Right cardiac atrium (tissue), 5 donors: ENCODE measurements at regions not wholly inside any gene's neighbourhood (a gene's known extent, or its start where the extent isn't known, plus 50 kb on each side); places are given as distances from the start of the nearest gene placed in this dataset.

Experiments
- ATAC-seq, 2 donors: fragments of 200-7000 bp; cut with Tn5 transposase; one replicate each; pipeline versions ENCODE4 v1.8.0 to v1.9.1; 2020; ENCODE audit warnings: moderate library complexity in 2 of 2, mild to moderate bottlenecking in 1 of 2
- DNase-seq, 3 donors: peaks; one replicate each; pipeline ENCODE4 v3.0.0-alpha.2; 2020
- H3K27ac ChIP-seq: one replicate; pipeline ENCODE4 v1.5.1; 2013; ENCODE audit warnings: mild to moderate bottlenecking, low read length, control low read depth, moderate library complexity
- H3K27me3 ChIP-seq: one replicate; pipeline ENCODE4 v1.6.1; 2013; ENCODE audit not compliant: control insufficient read depth, insufficient read depth
- H3K4me1 ChIP-seq: one replicate; pipeline ENCODE4 v1.6.1; 2013; ENCODE audit warnings: low read length; ENCODE audit not compliant: control insufficient read depth, insufficient read depth
- H3K4me3 ChIP-seq: one replicate; pipeline ENCODE4 v1.5.1; 2013; ENCODE audit warnings: low read length, control low read depth
- H3K9me3 ChIP-seq: one replicate; pipeline ENCODE4 v1.6.1; 2013; ENCODE audit warnings: low read length; ENCODE audit not compliant: control insufficient read depth
- WGBS: extraction: QIAGEN DNeasy Blood & Tissue Kit; methylation state at CpG from one replicate; pipeline ENCODE4 v1.1.7; 2013; 5-methylcytosine and 5-hydroxymethylcytosine counted together
- intact Hi-C, 4 donors: fragments of 100-400 bp; cut with DNase I; formaldehyde crosslinking; loops; one replicate each; pipeline versions ENCODE4 v1.11.0 to v1.14.0; 2022 to 2023
- donor health status: healthy with polysubstance abuse.
- donor health status: DM: no; HTN: yes; CAD: no.
- donor health status: DM: no; HTN: no; CAD: no.
- donor health status: DM: no; HTN: yes; CAD: no; lungs with severe emphysema.
- donor health status: DM: yes; HTN: yes; CAD: no.

DNA sequence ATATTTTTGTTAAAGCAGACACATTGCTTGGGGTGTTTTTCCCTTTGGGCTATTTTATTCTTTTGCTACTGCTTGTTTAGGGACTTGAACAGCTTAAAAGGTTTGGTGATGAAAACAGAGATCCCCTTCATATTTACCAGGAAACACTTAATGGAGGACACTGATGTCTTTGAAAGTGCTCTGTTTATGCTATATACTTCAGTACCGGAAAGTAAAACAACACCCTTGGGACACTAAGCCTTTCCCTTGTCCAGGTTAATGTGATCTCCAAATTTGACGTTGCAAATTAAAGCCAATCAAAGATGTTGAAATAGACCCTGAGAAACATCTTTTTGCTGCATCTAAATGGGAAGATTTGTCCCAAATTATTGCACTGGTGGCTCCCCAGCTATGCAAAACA, 564.6 kb upstream of the PKDCC start:
- intact Hi-C loops = no loop called here
- ATAC-seq = no peak

DNA sequence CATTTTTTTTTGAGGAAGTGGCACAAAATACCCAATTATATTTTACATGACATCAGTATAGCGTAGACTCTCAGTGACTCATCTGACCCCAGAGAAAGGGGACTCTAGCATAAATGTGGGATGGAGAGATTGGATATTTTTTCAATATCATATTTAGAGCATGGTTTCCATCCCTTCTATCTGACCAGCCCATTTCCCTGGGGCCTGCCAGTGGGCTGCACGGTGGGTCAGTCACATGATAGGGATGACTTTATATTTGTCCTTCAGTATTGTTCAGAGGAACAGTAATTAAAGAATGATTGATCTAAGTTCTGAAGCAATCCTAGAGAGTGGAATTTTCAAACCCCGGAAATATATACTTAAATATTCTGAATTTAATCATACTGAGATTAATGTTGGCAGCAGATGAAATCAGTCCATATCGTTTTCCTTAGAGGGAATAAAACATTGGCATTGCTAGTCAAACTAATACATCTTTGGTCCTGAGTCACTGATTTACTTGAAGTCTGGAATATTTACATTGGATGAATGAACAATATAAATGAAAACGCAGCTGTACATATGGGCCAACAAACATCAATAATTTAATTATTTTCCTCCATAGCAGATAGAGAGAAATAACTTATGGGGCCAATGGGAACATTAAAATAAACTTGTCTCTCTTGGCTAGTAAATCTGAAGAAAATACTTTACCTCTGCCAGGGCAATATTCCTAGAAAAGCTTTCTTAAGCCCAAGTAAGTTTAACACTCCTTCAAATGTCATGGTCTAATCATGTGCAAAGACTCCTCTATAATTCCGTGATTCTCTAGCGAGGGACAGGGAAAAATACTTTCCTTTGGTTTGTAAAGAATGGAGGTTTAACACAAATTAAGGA, 563.6 kb upstream of the PKDCC start:
- Histone ChIP-seq H3K4me3 (no peak overlapping the region), H3K9me3 (no peaks in the 10 kb centered on the region), H3K4me1 (no peaks in the 10 kb centered on the region), H3K27me3 (no peaks in the 10 kb centered on the region), H3K27ac (no peak overlapping the region)
- DNase-seq (peak in 1 of 3 donors; percentile 33), ATAC-seq (no peak)
- intact Hi-C loops = no loop called here
- WGBS = 58% methylated on average over 7 of the region's 7 CpGs

More for the DNA sequence above, 564.6 kb upstream of the PKDCC start:
- H3K4me3 ChIP-seq = no peak overlapping the region
- WGBS = 47% methylated on average over 2 of the region's 2 CpGs
- H3K4me1 ChIP-seq = no peaks in the 10 kb centered on the region
- no peaks in the 10 kb centered on the region for H3K27me3 ChIP-seq
- no peak overlapping the region for H3K27ac ChIP-seq
- no peaks in the 10 kb centered on the region for H3K9me3 ChIP-seq
- DNase-seq = no peak

DNA sequence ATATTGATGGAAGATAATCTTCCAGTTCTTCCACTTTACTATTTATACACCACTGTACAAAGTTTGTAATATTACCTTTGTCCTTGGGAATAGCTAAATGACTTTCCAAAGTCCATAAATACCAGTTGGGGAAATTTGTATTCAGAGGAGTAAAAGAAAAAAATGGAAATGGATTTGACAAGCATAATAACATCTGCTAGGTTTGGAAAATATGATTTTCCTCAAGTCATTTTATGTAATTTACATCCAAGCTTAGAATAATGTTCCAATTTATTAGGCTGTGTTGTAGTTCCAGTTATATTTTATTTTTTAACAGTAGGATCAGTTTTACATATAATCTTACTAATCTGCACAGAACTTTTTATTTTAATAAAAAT, 563.0 kb upstream of the PKDCC start:
- Histone ChIP-seq H3K27ac (no peak overlapping the region), H3K27me3 (no peaks in the 10 kb centered on the region), H3K4me3 (no peak overlapping the region), H3K4me1 (no peaks in the 10 kb centered on the region), H3K9me3 (no peaks in the 10 kb centered on the region)
- intact Hi-C loops = no loop called here
- DNase-seq (no peak), ATAC-seq (no peak)

DNA sequence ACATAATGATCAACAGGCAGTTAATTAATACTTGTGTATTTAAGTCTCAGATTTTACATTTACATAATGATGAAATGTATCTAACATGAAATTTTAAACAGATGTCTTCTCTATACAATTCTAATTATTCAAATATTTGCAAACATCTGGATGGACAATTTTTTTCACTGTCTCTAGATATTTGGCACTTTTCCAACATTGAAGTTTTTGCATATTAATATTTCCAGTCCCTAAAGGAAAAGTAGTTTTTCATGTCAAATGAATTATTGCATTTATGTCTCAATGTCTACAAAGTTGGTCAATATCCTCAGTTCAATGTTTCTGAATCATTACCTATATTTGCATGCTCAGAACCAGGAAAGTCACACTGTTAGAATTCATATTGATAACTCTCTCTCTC, 560.9 kb upstream of the PKDCC start:
- intact Hi-C loops = no loop called here
- ATAC-seq (no peak), DNase-seq (no peak)
- Histone ChIP-seq H3K27ac (no peak overlapping the region), H3K4me3 (no peak overlapping the region), H3K4me1 (no peaks in the 10 kb centered on the region), H3K9me3 (no peaks in the 10 kb centered on the region), H3K27me3 (no peaks in the 10 kb centered on the region)

DNA sequence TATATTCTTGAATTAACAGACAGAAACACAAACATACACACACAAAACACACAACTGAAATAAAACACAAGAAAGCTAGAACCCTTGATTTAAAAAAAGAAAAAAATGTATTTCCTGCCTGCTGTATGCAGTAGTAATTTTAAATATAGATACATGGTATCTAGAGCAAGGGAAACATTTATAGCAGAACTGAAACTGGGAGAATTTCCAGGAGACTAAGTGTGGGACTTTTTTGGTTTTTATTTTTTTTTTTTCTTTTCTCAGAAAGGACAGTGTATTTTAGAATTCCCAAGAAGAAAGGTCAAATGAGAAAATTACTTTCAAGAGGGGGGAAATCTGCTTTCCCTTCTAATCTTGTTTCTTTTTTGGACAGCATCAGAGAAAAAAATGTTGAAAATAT, 558.9 kb upstream of the PKDCC start:
- Histone ChIP-seq H3K4me3 (no peak overlapping the region), H3K27ac (no peak overlapping the region), H3K4me1 (no peaks in the 10 kb centered on the region), H3K27me3 (no peaks in the 10 kb centered on the region), H3K9me3 (peaks cover 2% of the 10 kb centered on the region)
- intact Hi-C loops = no loop called here
- no peak for DNase-seq
- ATAC-seq = no peak

DNA sequence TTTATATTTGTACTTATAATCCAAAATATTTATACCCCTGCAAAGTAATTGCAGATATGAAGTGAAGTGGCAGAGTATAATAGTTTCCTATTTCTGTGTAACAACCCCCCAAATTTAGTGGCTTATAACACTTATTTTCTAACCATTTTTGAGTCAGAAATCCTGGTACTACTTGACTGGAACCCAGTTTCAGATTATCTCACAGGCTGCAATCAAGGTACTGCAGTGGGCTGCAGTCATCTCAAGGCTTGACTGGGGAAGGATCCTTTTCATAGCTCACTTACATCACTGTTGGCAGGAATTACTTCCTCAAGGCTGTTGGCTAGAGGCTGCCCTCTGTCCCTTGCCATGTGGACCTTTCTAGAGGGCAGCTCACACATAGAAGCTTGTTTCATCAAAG, 558.2 kb upstream of the PKDCC start:
- H3K27ac ChIP-seq = no peak overlapping the region
- intact Hi-C loops = no loop called here

DNA sequence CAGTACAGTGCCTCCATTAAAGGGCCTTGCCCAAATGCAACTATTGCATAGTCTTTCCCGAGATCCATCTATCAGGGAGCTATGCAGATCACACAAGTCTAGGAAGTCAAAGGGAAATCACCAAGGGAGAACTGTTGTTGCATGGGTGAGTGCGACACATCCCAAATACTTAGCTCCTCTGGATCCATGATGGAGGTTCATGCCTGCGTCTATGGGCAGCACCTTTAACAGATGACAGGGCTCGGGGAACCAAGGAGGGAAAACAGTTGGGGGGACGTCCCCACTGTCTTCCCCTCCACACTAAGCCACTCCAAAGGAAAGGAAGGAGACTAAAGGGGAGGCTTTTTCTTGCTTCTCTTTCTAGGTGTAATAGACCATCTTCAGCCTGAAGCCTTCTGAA, 552.8 kb upstream of the PKDCC start:
- intact Hi-C loops = no loop called here
- ATAC-seq (no peak), DNase-seq (no peak)
- Histone ChIP-seq H3K9me3 (peaks cover 16% of the 10 kb centered on the region), H3K27me3 (no peaks in the 10 kb centered on the region), H3K27ac (no peak overlapping the region), H3K4me3 (no peak overlapping the region), H3K4me1 (no peaks in the 10 kb centered on the region)
- 81% methylated on average over 5 of the region's 5 CpGs for whole genome bisulfite sequencing

More for the DNA sequence above, 558.2 kb upstream of the PKDCC start:
- ATAC-seq (no peak), DNase-seq (no peak)
- Histone ChIP-seq H3K4me1 (no peaks in the 10 kb centered on the region), H3K27me3 (no peaks in the 10 kb centered on the region), H3K4me3 (no peak overlapping the region), H3K9me3 (peaks cover 5% of the 10 kb centered on the region)

DNA sequence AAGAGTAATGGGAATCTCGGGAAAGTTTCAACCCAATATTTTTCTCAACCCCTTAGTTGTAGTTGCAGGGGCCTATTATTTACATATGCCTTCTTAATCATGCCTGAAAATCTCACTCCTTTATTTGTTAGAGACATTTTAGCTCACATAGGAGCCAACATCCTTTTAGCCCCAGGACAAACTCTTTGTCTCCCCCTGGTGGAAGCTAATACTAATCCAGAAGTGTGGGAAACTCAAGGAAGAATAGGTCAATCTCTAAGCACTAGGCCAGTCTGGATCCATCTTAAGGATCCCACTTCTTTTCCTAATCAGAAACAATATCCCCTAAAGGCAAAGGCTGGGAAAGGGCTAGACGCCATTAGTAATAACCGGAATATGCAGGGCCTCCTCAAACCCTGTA, 550.9 kb upstream of the PKDCC start:
- ATAC-seq (no peak), DNase-seq (no peak)
- no peaks in the 10 kb centered on the region for H3K27me3 ChIP-seq
- 94% methylated on average over 3 of the region's 3 CpGs for WGBS
- no peaks in the 10 kb centered on the region for H3K4me1 ChIP-seq
- intact Hi-C loops = no loop called here
- H3K4me3 ChIP-seq = no peak overlapping the region
- H3K27ac ChIP-seq = no peak overlapping the region
- H3K9me3 ChIP-seq = peaks cover 16% of the 10 kb centered on the region

DNA sequence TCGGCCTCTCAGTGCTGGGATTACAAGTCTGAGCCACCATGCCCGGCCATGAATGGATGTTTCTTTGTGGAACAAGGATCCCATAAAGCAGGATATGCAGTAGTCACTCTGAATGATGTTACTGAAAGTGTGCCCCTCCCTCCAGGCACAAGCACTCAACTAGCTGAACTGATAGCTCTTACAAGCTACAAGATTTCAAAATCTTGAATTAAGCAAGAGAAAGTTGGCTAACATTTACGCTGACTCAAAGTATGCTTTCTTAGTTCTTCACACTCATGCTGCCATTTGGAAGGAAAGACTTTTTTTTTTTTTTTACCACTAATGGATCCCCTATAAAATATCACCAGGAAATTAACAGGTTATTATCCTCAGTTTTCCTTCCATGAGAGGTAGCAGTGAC, 549.0 kb upstream of the PKDCC start:
- intact Hi-C loops = no loop called here
- ATAC-seq = peak in 1 of 2 donors; percentile 34
- no peaks in the 10 kb centered on the region for H3K27me3 ChIP-seq
- no peak overlapping the region for H3K27ac ChIP-seq
- no peak overlapping the region for H3K4me3 ChIP-seq
- H3K9me3 ChIP-seq = peaks cover 14% of the 10 kb centered on the region
- peak in 2 of 3 donors; percentile 13 to 38 for DNase-seq
- WGBS = 79% methylated on average over 3 of the region's 3 CpGs
- H3K4me1 ChIP-seq = no peaks in the 10 kb centered on the region

DNA sequence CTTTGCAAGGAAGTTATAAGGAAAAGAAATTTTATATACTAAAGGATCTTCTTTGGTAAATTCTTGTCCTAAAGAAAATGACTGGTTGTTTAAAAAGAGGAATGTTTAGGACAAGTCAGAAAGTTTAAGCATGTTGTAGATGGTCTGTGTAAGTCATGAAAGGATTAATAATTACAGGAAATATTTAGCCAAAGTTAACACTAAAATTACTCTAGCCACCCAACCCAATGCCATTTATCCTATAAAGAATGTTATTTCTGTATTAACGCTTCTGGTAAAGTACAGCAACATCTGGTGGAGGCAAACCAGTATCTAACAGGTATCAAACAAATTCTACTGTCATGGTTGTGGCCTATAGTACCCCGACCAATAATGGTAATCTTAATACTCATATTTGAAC, 546.9 kb upstream of the PKDCC start:
- Histone ChIP-seq H3K27me3 (no peaks in the 10 kb centered on the region), H3K9me3 (peaks cover 4% of the 10 kb centered on the region), H3K27ac (no peak overlapping the region), H3K4me3 (no peak overlapping the region), H3K4me1 (no peaks in the 10 kb centered on the region)
- intact Hi-C loops = no loop called here
- DNase-seq = no peak
- no peak for ATAC-seq
- 84% methylated on average over 2 of the region's 2 CpGs for WGBS

DNA sequence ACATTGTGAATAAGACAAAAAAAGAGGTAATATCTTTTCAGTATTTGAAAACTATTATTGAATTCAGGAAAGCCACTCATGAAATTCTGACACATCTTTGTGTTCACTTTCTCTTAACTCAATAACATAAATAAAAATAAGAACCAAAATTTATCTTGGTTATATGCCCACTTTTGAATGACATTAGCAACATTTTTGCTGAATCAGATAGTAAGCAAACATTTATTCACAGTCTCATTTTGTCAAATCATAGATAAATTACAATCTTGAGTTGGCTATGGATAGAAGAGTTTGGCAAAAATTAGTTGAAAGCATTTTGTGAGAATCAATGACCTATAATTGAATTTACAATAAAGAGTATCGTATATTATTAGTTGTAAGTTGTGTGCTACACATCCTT, 545.1 kb upstream of the PKDCC start:
- H3K4me3 ChIP-seq = no peak overlapping the region
- no peak for DNase-seq
- intact Hi-C loops = no loop called here
- no peaks in the 10 kb centered on the region for H3K27me3 ChIP-seq
- no peaks in the 10 kb centered on the region for H3K9me3 ChIP-seq
- ATAC-seq = no peak
- 90% methylated on average over 1 of the region's 1 CpG for WGBS
- no peaks in the 10 kb centered on the region for H3K4me1 ChIP-seq
- H3K27ac ChIP-seq = no peak overlapping the region

DNA sequence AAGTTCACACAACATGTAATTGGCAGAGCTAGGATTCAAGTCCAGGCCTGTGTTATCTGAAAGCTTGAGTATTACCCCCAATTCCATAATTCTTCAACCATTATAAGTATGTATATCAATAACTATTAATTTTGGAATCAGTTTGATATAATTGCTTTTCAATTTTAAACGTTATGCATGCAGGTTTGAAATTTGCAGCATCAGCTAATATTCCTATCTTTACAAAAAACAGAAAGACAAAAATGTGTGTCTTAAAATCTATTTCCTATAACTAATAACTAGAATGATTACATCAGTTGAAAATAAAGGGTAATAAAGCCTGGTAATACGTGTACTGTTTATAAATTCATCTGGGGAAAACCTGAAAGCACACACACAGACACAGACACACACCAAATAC, 543.3 kb upstream of the PKDCC start:
- WGBS = 78% methylated on average over 2 of the region's 2 CpGs
- Histone ChIP-seq H3K27ac (no peak overlapping the region), H3K27me3 (no peaks in the 10 kb centered on the region), H3K4me3 (no peak overlapping the region), H3K4me1 (no peaks in the 10 kb centered on the region), H3K9me3 (no peaks in the 10 kb centered on the region)
- ATAC-seq (no peak), DNase-seq (no peak)
- intact Hi-C loops = no loop called here
